M059J (cell line): ENCODE measurements at regions not wholly inside any gene's neighbourhood (a gene's known extent, or its start where the extent isn't known, plus 50 kb on each side); places are given as distances from the start of the nearest gene placed in this dataset.

Experiments used
- DNase-seq: peaks from one replicate; pipeline ENCODE4 v3.0.0-alpha.2; 2012; ENCODE audit warnings: low read depth

DNA sequence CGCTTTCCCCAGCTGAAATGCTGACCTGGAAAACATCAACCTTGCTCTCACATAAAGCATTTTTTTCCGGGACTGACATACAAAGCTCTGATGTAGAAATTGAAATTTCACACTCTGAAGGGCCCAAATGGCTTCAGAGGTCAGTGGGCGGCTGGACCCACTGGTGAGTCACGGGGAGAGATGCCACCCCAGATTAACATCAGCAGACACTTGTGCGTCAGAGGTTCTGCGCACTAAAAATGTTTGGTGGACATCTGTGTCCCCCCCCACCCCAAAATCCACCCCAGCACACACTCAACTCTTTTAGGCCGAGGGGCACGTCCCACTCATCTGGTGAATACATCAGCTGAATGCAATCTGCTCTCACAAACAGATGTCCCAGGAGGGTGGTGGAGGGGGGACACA, 208.9 kb downstream of the ASB1 start:
- no peak for DNase-seq

DNA sequence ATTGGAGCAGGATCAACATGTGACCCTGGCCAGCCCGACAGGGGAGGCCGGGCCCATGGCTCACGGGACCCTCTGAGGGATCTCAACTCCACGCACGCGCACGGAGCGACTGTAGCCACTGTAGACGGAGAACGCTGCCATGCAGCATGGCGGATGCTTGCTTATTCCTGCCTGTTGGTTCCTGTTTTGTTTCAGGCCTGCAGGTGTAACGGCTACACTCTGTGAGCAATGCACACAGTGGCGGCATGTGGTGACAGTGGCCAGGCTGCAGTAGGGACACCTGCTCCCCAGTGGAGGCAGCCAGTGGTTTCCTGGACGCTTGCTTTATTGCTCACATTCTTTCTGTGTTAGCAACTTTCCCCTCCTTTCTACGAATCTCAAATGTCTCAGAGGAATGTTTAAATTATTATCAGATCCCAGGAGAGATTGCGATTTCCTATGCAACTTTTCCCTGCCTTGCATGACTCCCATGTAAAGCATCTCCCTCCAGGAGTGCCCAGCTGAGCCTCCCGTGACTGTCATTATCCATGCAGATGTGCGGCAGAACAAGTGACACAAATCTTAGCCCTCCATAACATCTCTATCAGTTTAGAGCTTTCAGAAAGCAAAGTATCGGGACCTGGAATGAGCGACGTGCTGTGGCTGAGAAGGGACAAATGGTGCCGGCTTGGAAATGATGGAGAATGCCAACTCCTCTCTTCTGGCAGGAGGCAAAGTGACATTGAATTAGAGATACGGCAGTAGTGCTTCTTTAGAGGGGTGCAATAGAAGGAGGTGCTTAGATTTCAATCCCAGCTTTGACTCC, 209.7 kb downstream of the ASB1 start:
- DNase-seq = peak; percentile 50

DNA sequence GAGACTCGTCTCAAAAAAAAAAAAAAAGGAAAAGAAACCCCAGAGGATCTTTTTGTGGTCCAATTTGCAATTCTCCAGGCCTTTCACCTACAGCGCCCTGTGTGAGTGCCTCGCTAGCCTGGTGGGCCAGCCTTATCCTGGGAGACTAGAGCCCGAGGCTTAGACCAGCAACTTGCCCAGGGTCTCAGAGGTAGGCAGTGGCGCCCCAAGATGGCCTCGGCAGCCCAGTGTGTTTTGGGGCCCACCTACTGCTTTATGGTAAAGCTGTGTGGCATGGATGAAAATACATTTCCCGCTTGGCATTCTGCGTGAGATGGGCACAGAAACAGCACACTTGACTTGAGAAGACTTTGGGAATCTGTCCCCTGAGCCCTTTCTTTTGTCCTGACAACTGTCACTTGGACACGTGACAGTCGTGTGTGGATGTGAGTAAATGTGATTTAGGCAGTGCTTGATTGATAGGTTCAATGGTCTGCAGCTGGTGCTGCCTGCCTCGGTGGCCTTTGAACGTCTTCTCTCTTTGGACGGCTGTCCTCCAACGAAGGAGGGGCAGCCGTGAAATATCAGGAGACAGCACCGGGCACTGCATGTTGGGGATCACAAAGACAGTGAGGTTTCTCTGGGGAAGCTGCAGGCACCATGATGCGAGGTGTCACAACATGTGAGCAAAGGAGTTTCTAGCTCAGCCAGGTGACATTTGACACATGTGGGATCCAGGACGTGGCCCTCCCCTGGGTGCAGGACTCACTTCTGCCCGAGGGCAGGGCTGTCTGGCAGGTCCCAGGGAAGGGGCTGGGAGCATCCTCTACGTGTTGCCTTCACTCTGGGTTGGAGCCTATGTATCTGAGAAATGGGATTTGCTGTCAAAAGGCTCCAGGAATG, 209.5 kb upstream of the TWIST2 start:
- no peak for DNase-seq

DNA sequence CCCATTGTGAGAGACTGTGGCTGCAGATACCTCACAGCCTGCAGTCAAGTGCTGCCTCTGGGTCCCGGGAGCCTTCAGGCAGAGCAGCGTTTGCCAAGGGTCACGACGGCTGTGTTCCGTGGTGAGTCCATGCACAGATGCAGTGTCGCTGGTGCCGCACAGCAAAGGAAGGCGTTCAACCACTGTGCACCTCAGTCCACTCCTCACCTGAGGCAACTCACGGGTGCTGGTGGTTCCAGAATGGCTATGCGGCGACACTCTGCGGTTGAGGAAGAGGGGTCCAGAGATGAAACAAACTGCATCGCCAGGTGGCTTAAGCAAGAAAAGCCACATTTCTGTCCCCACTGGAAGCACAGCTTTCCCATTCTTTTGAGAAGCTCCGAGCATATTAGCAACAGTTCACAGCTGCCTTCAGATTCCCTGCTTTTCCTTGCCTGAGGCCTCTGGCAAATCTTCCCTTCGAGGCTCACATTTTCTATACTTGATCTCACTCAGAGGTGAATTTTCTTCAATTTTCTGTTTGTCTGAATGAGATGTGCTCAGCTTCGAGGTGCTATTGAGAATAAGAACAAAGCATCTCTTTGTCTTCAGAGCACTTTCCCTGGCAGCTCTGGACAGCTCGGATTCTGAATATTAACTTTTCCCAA, 208.8 kb upstream of the TWIST2 start:
- no peak for DNase-seq

DNA sequence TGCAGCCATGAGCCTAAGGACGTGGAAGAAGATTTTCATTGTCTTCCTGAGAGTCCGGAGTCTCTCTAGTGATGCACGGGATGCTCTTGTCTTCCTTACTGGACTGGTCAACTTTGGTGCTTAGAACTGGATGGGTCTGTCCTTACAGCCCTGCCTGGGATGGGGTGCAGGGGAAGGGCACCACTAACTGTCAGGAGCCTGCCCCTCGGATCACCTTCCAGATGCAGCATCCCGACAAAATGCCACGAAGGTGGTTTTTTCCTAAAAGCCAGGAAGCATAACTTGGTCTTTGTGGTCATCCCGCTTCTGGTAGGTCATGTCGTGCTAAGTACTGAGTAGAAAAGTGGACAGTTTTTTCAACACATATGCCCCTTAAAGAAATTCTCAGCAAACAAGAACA, 207.4 kb upstream of the TWIST2 start:
- no peak for DNase-seq

DNA sequence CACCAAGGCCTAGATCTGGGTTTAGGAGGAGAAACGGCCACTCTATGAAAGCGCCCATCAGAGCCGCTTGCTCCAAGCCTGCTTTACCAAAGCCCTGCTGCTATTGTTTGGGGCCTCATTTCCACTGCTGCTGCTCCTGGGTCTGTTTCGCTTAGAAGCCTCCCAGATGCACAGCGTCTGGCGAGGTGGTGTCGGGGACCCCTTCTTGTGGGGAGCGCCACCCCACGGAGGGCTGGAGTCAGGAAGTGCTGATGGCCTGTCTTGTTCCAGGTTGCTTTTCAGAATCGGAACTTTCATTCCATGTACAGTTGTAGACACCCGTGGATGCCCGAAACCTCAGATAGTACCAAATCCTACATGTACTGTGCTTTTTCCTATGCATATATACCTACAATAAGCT, 204.9 kb upstream of the TWIST2 start:
- no peak for DNase-seq

DNA sequence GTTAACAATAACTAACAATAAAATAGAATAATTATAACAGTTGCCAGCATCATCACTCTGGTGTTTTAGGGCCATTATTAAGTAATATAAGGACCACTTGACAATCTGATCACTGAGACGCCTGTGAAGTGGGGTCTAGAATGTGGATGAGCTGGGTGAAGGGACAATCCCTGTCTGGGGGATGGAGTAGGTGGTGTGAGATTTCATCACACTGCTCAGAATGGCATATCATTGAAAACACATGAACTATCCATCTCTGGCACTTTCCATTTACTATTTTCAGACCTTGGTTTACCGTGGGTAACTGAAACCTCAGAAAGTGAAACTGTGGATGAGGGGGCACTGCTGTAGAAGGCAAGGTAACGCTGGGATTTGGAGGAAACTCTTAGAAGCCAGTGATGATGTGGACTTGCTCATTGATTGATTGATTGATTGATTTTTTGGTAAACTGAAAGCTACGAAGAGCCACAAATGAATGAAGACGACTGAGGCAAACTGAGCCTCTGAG, 204.4 kb upstream of the TWIST2 start:
- DNase-seq = no peak

DNA sequence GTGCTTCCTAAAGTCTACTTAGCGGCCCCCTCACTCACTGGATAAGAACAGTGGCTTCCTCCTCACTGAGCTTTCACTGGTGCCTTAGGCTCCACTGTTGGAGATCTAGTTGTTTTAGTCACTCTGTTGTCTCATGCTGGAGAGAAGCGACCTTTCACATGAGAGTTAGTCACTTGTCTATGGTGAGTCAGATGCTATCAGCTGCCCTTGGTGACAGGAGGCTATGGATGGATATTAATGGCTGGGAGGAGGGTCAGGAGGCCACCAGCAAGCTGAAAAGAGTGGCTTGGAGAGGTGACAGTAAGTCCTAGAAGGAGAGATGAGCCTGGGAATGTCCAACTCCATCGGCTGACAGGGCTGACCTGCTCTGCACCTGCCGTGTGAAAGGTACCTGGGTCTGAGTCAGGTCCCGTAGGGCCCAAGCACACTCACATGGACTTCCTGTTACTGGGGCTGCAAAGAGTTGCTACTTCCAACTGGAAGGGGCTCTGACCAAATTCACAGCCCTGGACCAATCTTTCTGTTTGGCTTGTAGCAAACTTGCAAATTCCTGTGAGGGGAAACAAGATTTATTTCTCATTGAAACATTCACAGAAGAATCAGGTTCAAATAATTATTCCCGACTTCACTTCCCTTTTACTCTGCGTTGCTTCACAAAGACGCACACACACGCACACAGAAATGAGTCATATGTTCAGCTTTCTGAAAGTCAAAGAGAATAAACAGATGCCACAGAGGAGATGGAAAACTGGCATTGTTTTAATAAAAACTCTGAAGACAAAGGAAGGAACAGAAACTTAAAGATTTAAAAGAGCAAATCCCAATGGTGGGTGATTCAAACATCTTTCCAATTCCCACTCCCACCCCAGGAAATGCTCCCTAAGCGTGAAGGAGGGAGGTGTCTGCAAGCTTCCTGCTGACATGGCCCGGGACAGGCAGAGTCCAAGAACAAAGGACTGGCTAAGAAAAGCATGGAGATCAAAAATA, 203.5 kb upstream of the TWIST2 start:
- peak; percentile 90 for DNase-seq

DNA sequence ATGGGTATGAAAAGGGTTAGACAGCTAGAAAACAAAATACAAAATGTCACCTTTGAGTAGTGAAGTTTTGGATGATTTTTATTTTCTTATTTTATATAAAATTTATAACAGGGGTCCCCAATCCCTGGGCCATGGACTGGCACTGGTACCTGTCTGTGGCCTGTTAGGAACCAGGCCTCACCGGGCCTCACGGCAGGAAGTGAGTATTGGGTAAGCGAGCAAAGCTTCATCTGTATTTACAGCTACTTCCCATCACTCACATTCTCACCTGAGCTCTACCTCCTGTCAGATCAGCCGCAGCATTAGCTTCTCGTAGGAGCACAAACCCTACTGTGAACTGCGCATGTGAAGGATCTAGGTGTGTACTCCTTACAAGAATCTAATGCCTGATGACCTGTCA, 202.8 kb upstream of the TWIST2 start:
- no peak for DNase-seq

GRCh38 chr2:238645716-238646115, 202.2 kb upstream of the TWIST2 start:
- DNase-seq = no peak

DNA sequence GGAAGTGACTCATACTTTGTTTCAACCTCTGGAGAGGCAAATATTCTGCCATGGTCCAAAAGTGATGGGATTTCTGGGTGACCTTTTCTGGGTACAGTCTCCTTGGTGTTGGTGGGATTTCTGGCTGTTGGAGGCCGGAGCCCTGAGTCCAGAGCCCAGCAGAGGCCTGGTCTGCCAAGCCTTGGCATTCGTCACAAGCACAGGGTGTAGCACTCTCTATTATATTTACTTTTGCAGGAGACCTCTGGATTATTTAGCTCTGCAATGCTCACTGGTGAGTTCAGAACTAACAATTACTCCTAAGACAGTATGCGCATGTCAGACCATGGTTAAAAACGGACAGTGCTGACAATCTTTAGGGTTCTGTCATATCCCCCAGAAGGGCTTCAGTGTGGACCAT, 201.6 kb upstream of the TWIST2 start:
- DNase-seq = no peak

DNA sequence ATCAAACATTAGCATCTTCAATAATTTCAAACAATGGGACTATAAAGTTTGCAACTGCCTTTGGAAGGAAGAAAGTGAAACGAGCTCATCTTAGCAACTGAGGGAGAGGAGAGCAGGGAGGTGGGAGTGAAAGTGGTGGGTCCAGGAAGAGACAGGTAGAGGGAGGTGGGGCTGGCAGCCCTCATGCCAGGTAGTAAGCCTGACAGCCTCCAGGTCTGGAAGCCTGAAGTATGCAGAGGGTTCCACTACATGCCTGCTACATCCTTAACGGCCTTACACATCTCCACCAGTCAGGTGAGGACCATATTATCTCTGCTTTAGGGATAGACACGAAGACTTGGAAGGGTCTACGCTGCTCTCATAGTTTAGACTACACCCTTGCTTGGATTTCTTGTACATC, 201.1 kb upstream of the TWIST2 start:
- DNase-seq = no peak

DNA sequence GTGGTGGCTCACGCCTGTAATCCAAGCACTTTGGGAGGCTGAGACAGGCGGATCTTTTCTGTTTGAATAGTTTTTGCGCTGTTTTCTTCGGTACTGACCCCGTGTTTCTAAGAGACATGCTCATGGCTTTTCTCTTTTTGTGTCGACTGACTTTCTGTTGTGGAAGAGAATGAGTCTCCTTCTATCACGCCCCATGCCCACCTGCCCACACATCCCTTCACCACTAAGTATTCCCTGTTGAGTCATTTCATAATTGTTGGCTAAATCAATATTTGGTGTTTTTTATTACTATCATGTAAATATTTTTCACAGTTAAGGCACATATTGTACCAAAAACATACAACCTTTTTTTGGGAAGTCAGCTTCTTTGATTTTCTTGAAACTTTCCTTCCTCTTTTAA, 198.8 kb upstream of the TWIST2 start:
- DNase-seq = no peak

GRCh38 chr2:238649936-238650518, 197.9 kb upstream of the TWIST2 start:
- no peak for DNase-seq

DNA sequence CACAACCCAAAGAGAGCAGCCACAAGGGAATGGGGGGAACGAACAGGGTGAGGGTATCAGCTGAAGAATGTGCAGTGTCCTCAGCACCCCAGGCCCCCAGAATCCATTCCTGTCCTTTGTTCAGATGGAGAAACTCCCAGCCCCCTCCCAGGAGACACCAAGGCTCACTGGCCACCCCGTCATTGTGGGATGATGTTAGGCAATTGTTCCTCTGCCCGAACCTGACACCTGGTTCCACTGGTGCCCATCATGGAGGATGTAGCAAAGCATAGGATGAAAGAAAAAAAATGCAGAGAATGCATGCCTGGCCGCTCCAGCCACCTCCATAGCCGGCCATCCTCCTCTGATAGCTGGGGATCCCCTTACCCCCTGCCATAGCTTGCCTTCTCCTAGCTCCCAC, 197.3 kb upstream of the TWIST2 start:
- DNase-seq = no peak

DNA sequence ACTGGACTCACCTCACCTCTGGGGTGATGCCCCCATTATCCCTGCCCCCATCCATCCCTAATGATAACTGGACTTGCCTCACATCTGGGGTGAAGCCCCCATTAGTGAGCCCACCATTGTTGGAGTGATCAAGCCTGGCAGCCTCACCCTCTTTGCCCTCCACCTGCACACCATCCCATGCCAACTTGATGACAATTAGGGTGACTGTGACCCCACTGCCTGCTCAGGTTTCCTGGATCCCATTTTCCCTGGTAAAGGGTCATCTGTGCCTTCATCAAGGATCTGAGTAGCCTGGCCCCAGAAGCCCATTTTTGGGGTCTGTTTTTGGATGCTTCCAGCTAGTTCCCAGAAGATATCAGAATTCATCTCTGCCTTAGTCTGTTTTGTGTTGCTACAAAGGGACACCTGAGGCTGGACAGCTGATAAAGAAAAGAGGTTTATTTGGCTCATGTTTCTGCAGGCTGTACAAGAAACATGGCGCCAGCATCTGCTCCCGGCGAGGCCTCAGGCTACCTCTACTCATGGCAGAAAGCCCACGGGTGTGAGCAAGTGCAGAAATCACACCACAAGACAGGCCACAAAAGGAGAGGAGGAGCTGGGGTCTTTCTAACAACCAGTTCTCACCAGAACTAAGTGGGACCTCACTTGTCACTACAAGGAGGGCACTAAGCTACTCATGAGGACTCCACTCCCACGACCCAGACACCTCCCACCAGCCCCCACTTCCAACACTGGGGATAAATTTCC, 196.4 kb upstream of the TWIST2 start:
- DNase-seq = no peak

GRCh38 chr2:238652053-238652770, 195.7 kb upstream of the TWIST2 start:
- DNase-seq = no peak

GRCh38 chr2:238652771-238653157, 195.1 kb upstream of the TWIST2 start:
- DNase-seq = no peak

DNA sequence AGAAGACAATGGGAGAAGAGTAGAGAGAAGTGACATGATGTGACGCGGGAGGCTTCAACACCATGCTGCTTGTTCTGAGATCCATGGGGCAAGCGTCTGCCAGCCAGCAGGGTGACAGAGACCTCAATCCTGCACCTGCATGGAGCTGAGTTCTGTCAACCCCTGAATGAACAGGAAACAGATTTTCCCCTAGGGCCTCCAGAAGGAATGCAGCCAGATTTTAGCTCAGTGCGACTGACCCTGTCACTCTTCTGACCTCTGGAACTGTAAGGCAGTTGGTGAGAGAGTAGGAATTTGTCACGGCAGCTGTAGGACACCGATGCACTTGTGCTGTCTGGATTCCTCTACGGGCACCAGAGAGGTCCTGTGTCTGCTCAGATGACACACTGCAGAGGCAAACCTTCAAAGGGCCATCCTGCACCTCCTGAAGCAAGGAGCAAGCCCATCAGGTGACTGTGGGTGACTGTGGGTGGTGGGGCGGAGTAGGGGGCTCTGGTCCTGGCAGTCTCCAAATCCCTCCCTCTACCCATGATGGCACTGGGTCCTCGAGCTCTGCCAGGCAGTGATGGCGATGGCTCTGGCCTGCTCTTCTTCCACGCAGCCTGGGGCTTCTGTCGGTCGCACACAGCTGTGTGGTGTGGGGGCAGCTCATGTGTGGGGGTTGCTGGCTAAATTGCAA, 194.3 kb upstream of the TWIST2 start:
- no peak for DNase-seq
